ENCODE measurements at regions not wholly inside any gene's neighbourhood (a gene's known extent, or its start where the extent isn't known, plus 50 kb on each side); places are given as distances from the start of the nearest gene placed in this dataset.
A peak's percentile ranks its signal among the peaks of the same experiment; 100 is the strongest.

GRCh38 chr17:77882481-77883212 is 75.9 kb upstream of the TNRC6C start:
- H3K4me3 Mint-ChIP-seq = peak overlapping the region; percentile 73 to 95 (median 83)
- no peaks in the 10 kb centered on the region for H3K36me3 Mint-ChIP-seq
- no peaks in the 10 kb centered on the region for H3K36me3 ChIP-seq (ENCODE audit: control insufficient read depth, insufficient read depth, low read length)
- peak overlapping the region; percentile 97 for H3K27ac ChIP-seq (ENCODE audit: insufficient read depth, low read length, poor library complexity, severe bottlenecking)
- H3K4me1 Mint-ChIP-seq = peaks cover 0 to 91% (median 50%) of the 10 kb centered on the region in 4 donors
- H3K4me3 ChIP-seq (ENCODE audit: low read depth, low read length) = peak overlapping the region; percentile 79
- H3K27me3 ChIP-seq (ENCODE audit: control insufficient read depth, insufficient read depth, low read length) = no peaks in the 10 kb centered on the region
- H3K9me3 ChIP-seq (ENCODE audit: control insufficient read depth in 2 of 2, low read length in 2 of 2) = no peaks in the 10 kb centered on the region
- DNase-seq (peak; percentile 80 to 92 (median 86)), ATAC-seq (ENCODE audit: low read depth in 2 of 2) (peak; percentile 84 to 86)
- peaks cover 5% of the 10 kb centered on the region for H3K27me3 Mint-ChIP-seq
- peak overlapping the region; percentile 99 for H3K27ac Mint-ChIP-seq
- H3K4me1 ChIP-seq (ENCODE audit: control insufficient read depth, insufficient read depth, low read length, poor library complexity, severe bottlenecking) = peaks cover 66% of the 10 kb centered on the region
- H3K9me3 Mint-ChIP-seq = peaks cover 0 to 3% (median 0%) of the 10 kb centered on the region in 7 donors

GRCh38 chr17:77883213-77883650 is 75.3 kb upstream of the TNRC6C start:
- Mint-ChIP-seq H3K4me3 (no peak overlapping the region), H3K36me3 (no peaks in the 10 kb centered on the region), H3K27me3 (peaks cover 11% of the 10 kb centered on the region), H3K4me1 (peaks cover 3 to 93% (median 54%) of the 10 kb centered on the region in 4 donors), H3K27ac (peak overlapping the region; percentile 99), H3K9me3 (peaks cover 0 to 3% (median 0%) of the 10 kb centered on the region in 7 donors)
- Histone ChIP-seq H3K27me3 (ENCODE audit: control insufficient read depth, insufficient read depth, low read length) (no peaks in the 10 kb centered on the region), H3K9me3 (ENCODE audit: control insufficient read depth in 2 of 2, low read length in 2 of 2) (no peaks in the 10 kb centered on the region), H3K4me3 (ENCODE audit: low read depth, low read length) (no peak overlapping the region), H3K4me1 (ENCODE audit: control insufficient read depth, insufficient read depth, low read length, poor library complexity, severe bottlenecking) (peaks cover 69% of the 10 kb centered on the region), H3K27ac (ENCODE audit: insufficient read depth, low read length, poor library complexity, severe bottlenecking) (peak overlapping the region; percentile 97), H3K36me3 (ENCODE audit: control insufficient read depth, insufficient read depth, low read length) (no peaks in the 10 kb centered on the region)
- ATAC-seq (ENCODE audit: low read depth in 2 of 2) (no peak), DNase-seq (no peak)

GRCh38 chr17:77884019-77884418 is 74.5 kb upstream of the TNRC6C start:
- no peaks in the 10 kb centered on the region for H3K27me3 ChIP-seq (ENCODE audit: control insufficient read depth, insufficient read depth, low read length)
- no peaks in the 10 kb centered on the region for H3K36me3 ChIP-seq (ENCODE audit: control insufficient read depth, insufficient read depth, low read length)
- H3K4me3 Mint-ChIP-seq = peak overlapping the region in 2 of 4 donors; percentile 56 to 59
- no peaks in the 10 kb centered on the region for H3K36me3 Mint-ChIP-seq
- no peaks in the 10 kb centered on the region for H3K9me3 ChIP-seq (ENCODE audit: control insufficient read depth in 2 of 2, low read length in 2 of 2)
- H3K9me3 Mint-ChIP-seq = peaks cover 0 to 3% (median 0%) of the 10 kb centered on the region in 7 donors
- peaks cover 5 to 94% (median 55%) of the 10 kb centered on the region in 4 donors for H3K4me1 Mint-ChIP-seq
- H3K27ac Mint-ChIP-seq = peak overlapping the region; percentile 94 to 99 (median 99)
- peak overlapping the region; percentile 97 for H3K27ac ChIP-seq (ENCODE audit: insufficient read depth, low read length, poor library complexity, severe bottlenecking)
- peak in 1 of 3 donors; percentile 15 for DNase-seq
- H3K4me1 ChIP-seq (ENCODE audit: control insufficient read depth, insufficient read depth, low read length, poor library complexity, severe bottlenecking) = peaks cover 69% of the 10 kb centered on the region
- peaks cover 13% of the 10 kb centered on the region for H3K27me3 Mint-ChIP-seq
- no peak overlapping the region for H3K4me3 ChIP-seq (ENCODE audit: low read depth, low read length)
- ATAC-seq (ENCODE audit: low read depth in 2 of 2) = no peak

GRCh38 chr17:77884967-77885641 is 73.4 kb upstream of the TNRC6C start:
- Histone ChIP-seq H3K4me1 (ENCODE audit: control insufficient read depth, insufficient read depth, low read length, poor library complexity, severe bottlenecking) (peaks cover 59% of the 10 kb centered on the region), H3K27me3 (ENCODE audit: control insufficient read depth, insufficient read depth, low read length) (no peaks in the 10 kb centered on the region), H3K9me3 (ENCODE audit: control insufficient read depth in 2 of 2, low read length in 2 of 2) (no peaks in the 10 kb centered on the region), H3K27ac (ENCODE audit: insufficient read depth, low read length, poor library complexity, severe bottlenecking) (peak overlapping the region; percentile 97), H3K4me3 (ENCODE audit: low read depth, low read length) (no peak overlapping the region), H3K36me3 (ENCODE audit: control insufficient read depth, insufficient read depth, low read length) (no peaks in the 10 kb centered on the region)
- H3K9me3 Mint-ChIP-seq = peaks cover 0 to 2% (median 0%) of the 10 kb centered on the region in 7 donors
- peaks cover 16% of the 10 kb centered on the region for H3K27me3 Mint-ChIP-seq
- no peak for DNase-seq
- H3K36me3 Mint-ChIP-seq = no peaks in the 10 kb centered on the region
- ATAC-seq (ENCODE audit: low read depth in 2 of 2) = no peak
- H3K4me3 Mint-ChIP-seq = peak overlapping the region in 2 of 4 donors; percentile 56 to 59
- peaks cover 5 to 86% (median 56%) of the 10 kb centered on the region in 4 donors for H3K4me1 Mint-ChIP-seq
- peak overlapping the region; percentile 94 to 99 (median 99) for H3K27ac Mint-ChIP-seq

DNA sequence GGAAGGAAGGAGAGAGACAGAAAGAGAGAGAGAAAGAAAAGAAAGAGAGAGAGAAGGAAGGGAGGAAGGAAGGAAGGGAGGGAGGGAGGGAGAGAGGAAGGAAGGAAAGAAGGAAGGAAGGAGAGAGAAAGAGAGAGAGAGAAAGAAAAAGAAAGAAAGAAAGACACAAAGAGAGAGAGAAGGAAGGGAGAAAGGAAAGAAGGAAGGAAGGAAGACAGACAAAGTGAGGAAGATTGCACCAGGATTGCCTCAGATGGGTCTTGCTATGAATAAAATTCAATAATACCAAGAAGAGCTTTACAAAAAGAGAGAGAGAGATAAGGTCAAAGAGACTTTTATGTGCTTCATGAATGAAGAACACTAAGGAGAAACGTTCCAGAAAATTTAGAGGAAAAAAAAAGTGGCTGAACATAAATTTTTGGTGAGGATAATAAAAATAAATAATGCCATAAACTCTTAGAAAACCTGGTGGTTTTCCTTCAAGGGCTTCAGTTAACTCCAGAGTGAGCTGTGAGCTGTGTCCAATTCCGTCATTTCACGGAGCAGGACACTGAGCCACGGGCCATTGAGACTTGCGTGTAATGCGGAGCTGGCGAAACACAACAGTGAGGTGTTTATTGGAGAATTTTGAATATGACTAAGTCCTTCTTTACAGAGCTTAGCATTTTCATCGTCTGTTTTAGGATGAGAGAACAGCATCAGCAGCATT is 72.7 kb upstream of the TNRC6C start:
- Mint-ChIP-seq H3K4me1 (peaks cover 5 to 79% (median 53%) of the 10 kb centered on the region in 4 donors), H3K4me3 (peak overlapping the region; percentile 44 to 94 (median 80))
- no peak for DNase-seq

GRCh38 chr17:77886387-77886728 is 72.1 kb upstream of the TNRC6C start:
- ATAC-seq (ENCODE audit: low read depth in 2 of 2) = no peak

More for the DNA sequence above, 72.7 kb upstream of the TNRC6C start:
- H3K36me3 ChIP-seq (ENCODE audit: control insufficient read depth, insufficient read depth, low read length) = no peaks in the 10 kb centered on the region
- Mint-ChIP-seq H3K27me3 (peaks cover 19% of the 10 kb centered on the region), H3K9me3 (peaks cover 0 to 2% (median 0%) of the 10 kb centered on the region in 7 donors), H3K27ac (peak overlapping the region; percentile 60 to 99 (median 98)), H3K36me3 (no peaks in the 10 kb centered on the region)
- no peak for ATAC-seq (ENCODE audit: low read depth in 2 of 2)
- H3K4me3 ChIP-seq (ENCODE audit: low read depth, low read length) = no peak overlapping the region
- H3K4me1 ChIP-seq (ENCODE audit: control insufficient read depth, insufficient read depth, low read length, poor library complexity, severe bottlenecking) = peaks cover 51% of the 10 kb centered on the region
- no peaks in the 10 kb centered on the region for H3K27me3 ChIP-seq (ENCODE audit: control insufficient read depth, insufficient read depth, low read length)
- no peaks in the 10 kb centered on the region for H3K9me3 ChIP-seq (ENCODE audit: control insufficient read depth in 2 of 2, low read length in 2 of 2)
- peak overlapping the region; percentile 6 for H3K27ac ChIP-seq (ENCODE audit: insufficient read depth, low read length, poor library complexity, severe bottlenecking)

GRCh38 chr17:77887110-77887463 is 71.4 kb upstream of the TNRC6C start:
- no peaks in the 10 kb centered on the region for H3K27me3 ChIP-seq (ENCODE audit: control insufficient read depth, insufficient read depth, low read length)
- Mint-ChIP-seq H3K9me3 (peaks cover 0 to 2% (median 0%) of the 10 kb centered on the region in 7 donors), H3K27ac (peak overlapping the region; percentile 95 to 99 (median 98)), H3K4me3 (peak overlapping the region; percentile 86 to 94 (median 92)), H3K36me3 (no peaks in the 10 kb centered on the region), H3K27me3 (peaks cover 27% of the 10 kb centered on the region), H3K4me1 (peaks cover 5 to 67% (median 42%) of the 10 kb centered on the region in 4 donors)
- peaks cover 39% of the 10 kb centered on the region for H3K4me1 ChIP-seq (ENCODE audit: control insufficient read depth, insufficient read depth, low read length, poor library complexity, severe bottlenecking)
- peak overlapping the region; percentile 86 for H3K4me3 ChIP-seq (ENCODE audit: low read depth, low read length)
- H3K9me3 ChIP-seq (ENCODE audit: control insufficient read depth in 2 of 2, low read length in 2 of 2) = no peaks in the 10 kb centered on the region
- DNase-seq (no peak), ATAC-seq (ENCODE audit: low read depth in 2 of 2) (no peak)
- H3K27ac ChIP-seq (ENCODE audit: insufficient read depth, low read length, poor library complexity, severe bottlenecking) = peak overlapping the region; percentile 91
- no peaks in the 10 kb centered on the region for H3K36me3 ChIP-seq (ENCODE audit: control insufficient read depth, insufficient read depth, low read length)

More at GRCh38 chr17:77886387-77886728, 72.1 kb upstream of the TNRC6C start:
- no peak for DNase-seq
- H3K36me3 Mint-ChIP-seq = no peaks in the 10 kb centered on the region
- H3K27ac Mint-ChIP-seq = peak overlapping the region; percentile 79 to 99 (median 98)
- Histone ChIP-seq H3K27ac (ENCODE audit: insufficient read depth, low read length, poor library complexity, severe bottlenecking) (no peak overlapping the region), H3K9me3 (ENCODE audit: control insufficient read depth in 2 of 2, low read length in 2 of 2) (no peaks in the 10 kb centered on the region), H3K4me3 (ENCODE audit: low read depth, low read length) (no peak overlapping the region), H3K27me3 (ENCODE audit: control insufficient read depth, insufficient read depth, low read length) (no peaks in the 10 kb centered on the region), H3K36me3 (ENCODE audit: control insufficient read depth, insufficient read depth, low read length) (no peaks in the 10 kb centered on the region), H3K4me1 (ENCODE audit: control insufficient read depth, insufficient read depth, low read length, poor library complexity, severe bottlenecking) (peaks cover 46% of the 10 kb centered on the region)
- peaks cover 5 to 74% (median 50%) of the 10 kb centered on the region in 4 donors for H3K4me1 Mint-ChIP-seq
- peaks cover 25% of the 10 kb centered on the region for H3K27me3 Mint-ChIP-seq
- peaks cover 0 to 2% (median 0%) of the 10 kb centered on the region in 7 donors for H3K9me3 Mint-ChIP-seq
- H3K4me3 Mint-ChIP-seq = peak overlapping the region; percentile 68 to 94 (median 92)
